IPS DF 19.7 (cell line): ENCODE measurements at regions not wholly inside any gene's neighbourhood (a gene's known extent, or its start where the extent isn't known, plus 50 kb on each side); places are given as distances from the start of the nearest gene placed in this dataset.
"Not testable (repeated sequence)": the region's sequence is repeated elsewhere in the genome, so short reads cannot be mapped to it uniquely, and the experiment has no call there.

Experiments
- DNase-seq: peaks from one replicate; pipeline ENCODE4 v3.0.0-alpha.2; 2013; ENCODE audit warnings: low read depth, low spot score

DNA sequence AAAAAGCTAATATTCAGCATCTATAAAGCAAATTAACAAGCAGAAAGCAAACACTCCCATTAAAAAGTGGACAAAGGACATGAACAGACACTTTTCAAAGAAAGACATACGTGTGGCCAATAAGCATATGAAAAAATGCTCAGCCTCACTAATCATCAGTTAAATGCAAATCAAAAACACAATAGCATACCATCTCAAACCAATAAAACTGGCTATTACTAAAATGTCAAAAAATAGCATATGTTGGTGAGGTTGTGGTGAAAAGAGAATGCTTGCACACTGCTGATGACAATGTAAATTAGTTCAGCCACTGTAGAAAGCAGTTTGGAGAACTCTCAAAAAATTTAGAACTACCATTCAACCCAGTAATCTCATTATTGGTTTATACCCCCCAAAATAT is 284.6 kb upstream of the KCND2 start:
- no peak for DNase-seq

- no peak for DNase-seq
These were observed 278.0 kb upstream of the KCND2 start for GRCh38 chr7:119994928-119995327.

DNA sequence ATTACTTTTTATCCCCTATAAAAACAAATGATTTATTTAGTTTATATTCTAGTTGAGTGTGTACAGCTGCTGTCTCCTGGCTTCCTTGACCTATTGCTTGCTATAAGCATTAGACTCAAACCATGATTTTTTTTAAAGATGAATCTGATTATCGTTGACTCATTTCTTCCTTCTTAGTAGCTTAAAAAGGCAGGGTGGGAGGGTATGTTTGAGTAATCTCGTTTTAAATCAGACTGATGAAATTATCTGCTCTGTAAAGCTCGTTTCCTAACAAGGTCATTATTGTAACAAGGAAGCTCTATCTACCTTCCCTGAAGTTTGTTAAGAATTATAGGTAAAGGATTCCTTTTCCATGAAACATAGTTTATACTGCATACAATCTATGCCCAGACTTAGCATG is 276.3 kb upstream of the KCND2 start:
- no peak for DNase-seq

- DNase-seq: no peak
These were observed 273.1 kb upstream of the KCND2 start for GRCh38 chr7:119999738-120000475.

- DNase-seq: no peak
These were observed 267.3 kb upstream of the KCND2 start for GRCh38 chr7:120005720-120006119.

GRCh38 chr7:120014301-120014700 is 258.7 kb upstream of the KCND2 start:
- not testable (repeated sequence) for DNase-seq

DNA sequence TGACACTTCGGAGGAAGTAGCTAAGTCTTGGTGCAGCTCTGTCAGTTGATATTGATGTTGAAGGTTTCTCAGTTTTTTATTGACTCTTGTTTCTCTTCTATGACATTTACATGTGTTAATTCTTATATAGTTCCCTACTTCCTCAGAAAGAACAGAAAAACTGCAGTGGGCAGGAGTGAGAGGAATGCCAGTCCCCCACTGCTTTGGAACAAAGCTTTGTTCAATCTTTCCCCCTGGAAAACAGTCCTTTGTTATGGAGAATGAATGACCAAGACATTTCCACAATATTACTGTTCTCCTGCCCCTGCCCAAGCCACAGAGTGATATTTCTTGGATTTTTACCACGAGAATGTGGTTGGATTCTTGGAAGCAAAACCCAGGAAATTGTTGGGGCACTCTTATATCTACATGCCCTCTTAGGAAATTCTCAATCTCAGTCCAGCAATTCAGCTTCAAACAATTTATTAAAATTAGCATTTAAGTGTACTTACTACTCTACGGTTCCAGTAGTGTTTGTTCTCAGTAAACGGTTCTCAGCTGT is 258.0 kb upstream of the KCND2 start:
- peak; percentile 17 for DNase-seq

GRCh38 chr7:120021085-120021484 is 251.9 kb upstream of the KCND2 start:
- DNase-seq: no peak

GRCh38 chr7:120023494-120024167 is 249.3 kb upstream of the KCND2 start:
- no peak for DNase-seq

GRCh38 chr7:120028636-120029035 is 244.3 kb upstream of the KCND2 start:
- DNase-seq: no peak

GRCh38 chr7:120030876-120031275 is 242.1 kb upstream of the KCND2 start:
- DNase-seq: no peak

- DNase-seq: peak; percentile 35
These were observed 239.9 kb upstream of the KCND2 start for GRCh38 chr7:120033114-120033513.

DNA sequence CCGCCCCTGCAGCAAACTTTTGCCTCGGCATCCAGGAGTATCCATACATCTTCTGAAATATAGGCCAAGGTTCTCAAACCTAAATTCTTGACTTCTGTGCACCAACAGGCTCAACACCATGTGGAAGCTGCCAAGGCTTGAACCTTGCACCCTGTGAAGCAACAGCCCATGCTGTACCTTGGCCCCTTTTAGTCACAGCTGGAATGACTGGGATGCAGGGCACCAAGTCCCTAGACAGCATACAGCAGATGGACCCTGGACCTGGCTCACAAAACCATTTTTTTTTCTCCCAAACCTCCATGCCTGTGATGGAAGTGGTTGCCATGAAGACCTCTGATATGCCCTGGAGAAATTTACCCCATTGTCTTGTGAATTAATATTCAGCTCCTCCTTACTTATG is 233.8 kb upstream of the KCND2 start:
- DNase-seq: no peak

DNA sequence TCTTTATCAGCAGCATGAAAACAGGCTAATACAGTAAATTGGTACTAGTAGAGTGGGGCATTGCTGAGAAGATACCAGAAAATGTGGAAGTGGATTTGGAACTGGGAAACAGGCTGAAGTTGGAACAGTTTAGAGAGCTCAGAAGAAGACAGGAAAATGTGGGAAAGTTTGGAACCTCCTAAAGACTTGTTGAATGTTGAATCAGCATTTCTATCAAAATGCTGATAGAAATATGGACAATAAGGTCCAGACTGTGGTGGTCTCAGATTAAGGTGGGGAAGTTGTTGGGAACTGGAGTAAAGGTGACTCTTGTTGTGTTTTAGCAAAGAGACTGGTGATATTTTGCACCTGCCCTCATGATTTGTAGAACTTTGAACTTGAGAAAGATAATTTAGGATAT is 231.2 kb upstream of the KCND2 start:
- no peak for DNase-seq

DNA sequence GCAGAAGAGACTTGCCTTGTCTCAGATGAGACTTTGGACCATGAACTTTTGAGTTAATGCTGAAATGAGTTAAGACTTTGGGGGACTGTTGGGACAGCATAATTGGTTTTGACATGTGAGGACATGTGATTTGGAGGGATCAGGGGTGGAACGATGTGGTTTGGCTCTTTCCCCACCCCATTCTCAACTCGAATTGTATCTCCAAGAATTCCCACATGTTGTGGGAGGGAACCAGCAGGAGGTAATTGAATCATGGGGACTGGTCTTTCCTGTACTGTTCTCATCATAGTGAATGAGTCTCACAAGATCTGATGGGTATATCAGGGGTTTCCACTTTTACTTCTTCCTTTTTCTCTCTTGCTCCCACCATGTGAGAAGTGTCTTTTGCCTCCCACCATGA is 229.7 kb upstream of the KCND2 start:
- no peak for DNase-seq

DNA sequence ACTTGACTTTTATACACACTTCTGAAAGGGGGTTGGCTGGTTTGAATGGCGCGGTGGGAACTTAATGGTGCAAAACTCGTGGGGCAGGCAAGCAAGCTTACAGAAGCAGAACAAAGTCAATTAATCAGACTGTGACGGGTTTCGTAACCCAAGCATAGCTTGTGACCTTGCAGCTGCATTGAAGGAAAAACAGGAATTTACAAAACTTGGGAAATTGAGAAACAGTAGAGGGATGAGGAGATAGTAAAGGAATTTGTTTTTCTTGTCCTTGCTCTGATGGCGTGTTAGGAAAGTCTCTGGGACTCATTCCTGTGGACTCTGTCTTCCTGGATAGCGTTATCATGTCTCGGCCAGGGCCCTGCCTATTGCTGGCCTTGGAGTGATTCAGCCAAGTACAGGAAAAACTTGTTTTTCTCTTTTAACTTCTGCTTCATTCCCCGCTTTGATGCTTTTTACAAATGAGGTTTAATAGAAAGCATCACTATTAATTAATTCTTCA is 220.0 kb upstream of the KCND2 start:
- no peak for DNase-seq

GRCh38 chr7:120053390-120053961 is 219.5 kb upstream of the KCND2 start:
- no peak for DNase-seq

- no peak for DNase-seq
These were observed 218.4 kb upstream of the KCND2 start for GRCh38 chr7:120054376-120055100.

DNA sequence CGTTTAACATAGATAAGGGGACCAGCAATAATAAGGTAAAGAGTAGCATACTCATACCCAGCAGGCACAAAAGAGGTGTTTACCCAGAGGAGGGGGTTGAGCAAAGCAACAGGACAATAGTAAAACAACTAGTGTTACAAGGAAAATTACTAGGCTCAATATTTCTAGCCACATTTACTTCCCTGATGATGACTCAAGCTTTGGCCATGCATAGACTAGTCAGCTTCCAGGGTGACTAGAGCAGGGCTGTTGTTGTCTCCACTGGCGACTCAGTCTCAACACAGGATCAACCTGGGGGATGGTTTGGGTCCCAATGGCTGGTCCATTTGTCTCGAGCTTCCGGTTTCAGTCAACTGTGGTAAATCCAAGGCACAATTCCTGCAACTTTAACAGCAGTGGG is 217.7 kb upstream of the KCND2 start:
- DNase-seq: no peak

DNA sequence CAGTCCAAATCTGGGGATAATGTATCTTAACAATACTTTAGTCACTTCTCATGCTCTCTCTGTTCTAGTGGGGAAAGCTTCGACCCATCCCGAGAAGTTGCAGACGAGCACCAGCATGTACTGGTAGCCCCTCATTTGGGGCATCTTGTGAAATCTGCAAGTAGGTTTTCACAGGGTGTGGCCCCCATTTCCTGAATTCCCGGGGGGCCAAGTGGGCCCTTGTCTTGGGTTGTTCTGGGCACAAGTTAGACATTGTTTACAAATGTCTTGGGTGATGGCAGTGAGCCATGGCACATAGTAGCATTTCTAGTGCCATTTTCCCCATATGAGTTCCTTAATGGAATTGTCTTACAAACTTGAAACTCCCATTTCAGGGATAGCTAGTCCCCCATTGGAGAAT is 216.7 kb upstream of the KCND2 start:
- no peak for DNase-seq

GRCh38 chr7:120059641-120060040 is 213.3 kb upstream of the KCND2 start:
- no peak for DNase-seq

GRCh38 chr7:120060281-120060680 is 212.7 kb upstream of the KCND2 start:
- no peak for DNase-seq
